ENCODE measurements at regions not wholly inside any gene's neighbourhood (a gene's known extent, or its start where the extent isn't known, plus 50 kb on each side); places are given as distances from the start of the nearest gene placed in this dataset.

DNA sequence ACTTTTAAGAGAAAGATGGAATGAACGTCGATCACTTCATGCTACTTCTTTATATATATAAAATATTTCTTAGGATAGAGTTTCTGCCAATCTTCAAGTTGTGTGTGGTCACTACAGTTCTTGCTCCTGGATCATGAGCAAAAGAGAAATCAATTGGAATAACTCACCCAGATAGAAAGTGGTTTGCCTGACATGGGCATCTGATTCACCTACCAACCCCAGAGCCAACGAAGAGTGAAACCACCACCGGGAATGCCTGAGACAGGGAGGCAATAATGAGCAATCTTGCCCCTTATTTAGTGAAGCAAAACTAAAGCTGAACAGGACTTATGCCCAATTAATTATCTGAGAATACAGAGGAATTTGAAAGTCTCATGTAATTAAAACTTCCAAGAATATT, 250.2 kb upstream of the REG3G start:
- Histone ChIP-seq H3K4me1 (ENCODE audit: control insufficient read depth, insufficient read depth, low read length) (no peaks in the 10 kb centered on the region), H3K4me3 (ENCODE audit: low read length) (no peak overlapping the region), H3K27me3 (ENCODE audit: control insufficient read depth, insufficient read depth, low read length) (no peaks in the 10 kb centered on the region), H3K9me3 (ENCODE audit: control insufficient read depth, insufficient read depth, low read length) (no peaks in the 10 kb centered on the region), H3K36me3 (ENCODE audit: control insufficient read depth, insufficient read depth, low read length) (no peaks in the 10 kb centered on the region), H3K27ac (ENCODE audit: low read length) (no peak overlapping the region)
- WGBS (ENCODE audit: insufficient coverage, insufficient read length), result no CpG with 5 or more reads among the region's 4 CpGs
- no peak for DNase-seq (ENCODE audit: low read depth, low spot score)

DNA sequence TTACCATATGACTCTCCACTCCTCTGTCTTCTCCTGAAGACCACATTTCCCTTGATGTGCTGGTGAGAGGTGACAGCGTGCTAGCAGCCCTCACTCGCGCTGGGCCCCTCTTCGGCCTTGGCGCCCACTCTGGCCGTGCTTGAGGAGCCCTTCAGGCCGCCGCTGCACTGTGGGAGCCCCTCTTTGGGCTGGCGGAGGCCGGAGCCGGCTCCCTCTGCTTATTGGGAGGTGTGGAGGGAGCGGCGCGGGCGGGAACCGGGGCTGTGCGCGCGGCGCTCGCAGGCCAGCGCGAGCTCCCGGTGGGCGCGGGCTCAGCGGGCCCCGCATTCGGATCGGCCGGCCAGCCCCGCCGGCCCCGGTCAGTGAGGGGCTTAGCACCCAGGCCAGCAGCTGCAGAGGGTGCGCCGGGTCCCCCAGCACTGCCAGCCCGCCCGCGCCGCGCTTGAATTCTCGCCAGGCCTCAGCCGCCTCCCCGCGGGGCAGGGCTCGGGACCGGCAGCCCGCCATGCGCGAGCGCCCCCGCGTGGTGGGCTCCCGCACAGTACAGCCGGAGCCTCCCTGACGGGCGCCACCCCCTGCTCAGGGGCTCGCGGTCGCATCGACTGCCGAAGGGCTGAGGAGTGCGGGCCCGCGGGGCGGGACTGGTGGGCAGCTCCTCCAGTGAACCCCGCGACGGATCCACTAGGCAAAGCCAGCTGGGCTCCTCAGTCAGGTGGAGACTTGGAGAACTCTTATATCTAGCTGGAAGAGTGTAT, 246.6 kb upstream of the REG3G start:
- Histone ChIP-seq H3K27ac (ENCODE audit: low read length) (no peak overlapping the region), H3K4me3 (ENCODE audit: low read length) (no peak overlapping the region), H3K4me1 (ENCODE audit: control insufficient read depth, insufficient read depth, low read length) (no peaks in the 10 kb centered on the region), H3K9me3 (ENCODE audit: control insufficient read depth, insufficient read depth, low read length) (no peaks in the 10 kb centered on the region; the same call in 1 of the 2 replicates), H3K27me3 (ENCODE audit: control insufficient read depth, insufficient read depth, low read length) (no peaks in the 10 kb centered on the region), H3K36me3 (ENCODE audit: control insufficient read depth, insufficient read depth, low read length) (no peaks in the 10 kb centered on the region)
- no CpG with 5 or more reads among the region's 69 CpGs for WGBS (ENCODE audit: insufficient coverage, insufficient read length)
- no peak for DNase-seq (ENCODE audit: low read depth, low spot score)

DNA sequence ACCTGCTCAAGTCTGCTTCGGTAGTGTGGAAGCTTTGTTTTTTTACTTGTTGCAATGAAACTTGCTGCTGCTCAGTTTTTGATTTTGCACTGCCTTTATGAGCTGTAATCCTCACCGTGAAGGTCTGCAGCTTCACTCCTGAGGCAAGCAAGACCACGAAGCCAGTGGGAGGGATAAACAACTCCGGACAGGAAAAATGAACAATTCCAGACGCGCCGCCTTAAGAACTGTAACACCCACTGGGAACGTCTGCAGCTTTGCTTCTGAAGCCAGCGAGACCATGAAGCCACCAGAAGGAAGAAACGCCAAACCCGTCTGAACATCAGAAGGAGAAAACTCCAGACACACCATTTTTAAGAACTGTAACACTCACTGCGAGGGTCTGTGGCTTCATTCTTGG, 245.7 kb upstream of the REG3G start:
- Histone ChIP-seq H3K27me3 (ENCODE audit: control insufficient read depth, insufficient read depth, low read length) (no peaks in the 10 kb centered on the region), H3K9me3 (ENCODE audit: control insufficient read depth, insufficient read depth, low read length) (no peaks in the 10 kb centered on the region; the same call in 1 of the 2 replicates), H3K27ac (ENCODE audit: low read length) (no peak overlapping the region), H3K36me3 (ENCODE audit: control insufficient read depth, insufficient read depth, low read length) (no peaks in the 10 kb centered on the region), H3K4me3 (ENCODE audit: low read length) (no peak overlapping the region), H3K4me1 (ENCODE audit: control insufficient read depth, insufficient read depth, low read length) (no peaks in the 10 kb centered on the region)
- DNase-seq (ENCODE audit: low read depth, low spot score), result no peak
- WGBS (ENCODE audit: insufficient coverage, insufficient read length), result no CpG with 5 or more reads among the region's 12 CpGs

DNA sequence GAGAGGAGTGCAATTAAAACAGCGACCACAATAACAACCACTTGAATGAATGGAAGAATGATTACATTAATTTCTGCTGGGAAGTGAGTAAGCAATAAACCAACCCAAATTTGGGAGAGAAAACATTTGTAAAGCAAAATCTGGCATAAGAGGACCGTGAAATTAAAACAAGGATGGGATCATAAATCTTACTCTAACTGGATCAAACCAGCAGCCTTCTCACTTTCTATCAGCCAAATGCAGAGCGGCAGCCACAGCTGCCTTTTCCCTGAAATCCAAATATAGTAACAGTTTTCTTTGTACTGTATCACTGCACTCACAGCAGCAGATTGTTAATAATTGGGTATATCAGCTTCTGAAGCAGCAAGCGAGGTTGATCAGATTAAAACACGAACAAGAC, 245.2 kb upstream of the REG3G start:
- H3K27ac ChIP-seq (ENCODE audit: low read length), result no peak overlapping the region
- H3K27me3 ChIP-seq (ENCODE audit: control insufficient read depth, insufficient read depth, low read length), result no peaks in the 10 kb centered on the region
- no CpG with 5 or more reads among the region's 5 CpGs for WGBS (ENCODE audit: insufficient coverage, insufficient read length)
- no peak for DNase-seq (ENCODE audit: low read depth, low spot score)
- H3K36me3 ChIP-seq (ENCODE audit: control insufficient read depth, insufficient read depth, low read length), result no peaks in the 10 kb centered on the region
- H3K4me3 ChIP-seq (ENCODE audit: low read length), result no peak overlapping the region
- no peaks in the 10 kb centered on the region for H3K4me1 ChIP-seq (ENCODE audit: control insufficient read depth, insufficient read depth, low read length)
- H3K9me3 ChIP-seq (ENCODE audit: control insufficient read depth, insufficient read depth, low read length), result no peaks in the 10 kb centered on the region; the same call in 1 of the 2 replicates

DNA sequence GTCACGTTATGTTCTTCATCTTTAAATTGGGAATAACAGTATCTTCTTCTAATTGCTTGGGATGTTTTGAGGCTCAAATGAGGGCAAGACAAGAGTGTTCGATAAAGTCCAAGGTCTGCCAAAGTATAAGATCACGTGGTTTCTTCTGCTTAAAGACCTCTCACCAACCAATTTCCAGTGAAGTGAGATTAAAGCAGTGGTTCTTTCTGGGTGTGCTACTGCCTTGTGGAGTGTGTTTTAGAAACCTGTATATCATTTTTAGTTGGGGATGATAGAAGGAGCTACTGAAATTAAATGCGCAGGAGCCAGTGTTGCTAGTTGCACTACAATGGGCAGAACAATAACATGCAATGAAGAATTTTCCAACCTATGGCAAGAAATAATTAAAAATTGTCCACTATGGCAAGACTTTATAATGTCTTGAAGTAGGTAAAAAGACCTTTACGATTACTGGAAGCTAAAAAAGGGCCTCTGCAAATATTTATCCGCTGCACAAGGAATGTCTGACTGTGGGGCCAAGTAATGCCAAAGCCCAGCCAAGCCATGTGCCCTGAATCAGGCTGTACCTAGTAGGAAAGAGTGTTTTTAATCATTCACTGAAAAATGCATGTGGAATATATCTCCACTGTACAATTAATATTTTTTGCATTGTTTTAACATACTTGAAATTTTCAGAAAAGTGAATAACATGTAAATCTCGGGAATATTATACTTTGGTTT, 244.5 kb upstream of the REG3G start:
- no peaks in the 10 kb centered on the region for H3K4me1 ChIP-seq (ENCODE audit: control insufficient read depth, insufficient read depth, low read length)
- no peaks in the 10 kb centered on the region for H3K27me3 ChIP-seq (ENCODE audit: control insufficient read depth, insufficient read depth, low read length)
- WGBS (ENCODE audit: insufficient coverage, insufficient read length), result no CpG with 5 or more reads among the region's 7 CpGs
- no peaks in the 10 kb centered on the region for H3K36me3 ChIP-seq (ENCODE audit: control insufficient read depth, insufficient read depth, low read length)
- no peaks in the 10 kb centered on the region; the same call in 1 of the 2 replicates for H3K9me3 ChIP-seq (ENCODE audit: control insufficient read depth, insufficient read depth, low read length)
- H3K4me3 ChIP-seq (ENCODE audit: low read length), result no peak overlapping the region
- DNase-seq (ENCODE audit: low read depth, low spot score), result no peak
- no peak overlapping the region for H3K27ac ChIP-seq (ENCODE audit: low read length)

DNA sequence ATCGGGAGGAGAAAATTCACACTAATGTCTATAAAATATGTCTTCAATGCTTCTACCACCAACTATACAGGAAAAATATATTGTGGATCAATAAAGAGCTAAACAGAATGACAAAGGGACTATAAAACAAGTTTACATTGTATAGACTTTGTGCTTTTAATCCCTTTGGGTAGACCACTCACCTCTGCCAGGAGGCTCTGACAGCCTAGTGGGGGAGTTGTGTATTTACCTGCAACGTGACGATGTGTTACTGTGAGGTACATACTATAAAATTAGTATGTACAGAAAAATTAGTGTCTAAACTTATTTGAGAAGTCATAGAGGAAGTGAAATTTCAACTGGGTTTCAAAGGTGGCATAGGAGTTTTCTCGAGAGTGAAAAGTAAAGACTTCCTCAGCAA, 243.3 kb upstream of the REG3G start:
- Histone ChIP-seq H3K27me3 (ENCODE audit: control insufficient read depth, insufficient read depth, low read length) (no peaks in the 10 kb centered on the region), H3K36me3 (ENCODE audit: control insufficient read depth, insufficient read depth, low read length) (no peaks in the 10 kb centered on the region), H3K4me3 (ENCODE audit: low read length) (no peak overlapping the region), H3K4me1 (ENCODE audit: control insufficient read depth, insufficient read depth, low read length) (no peaks in the 10 kb centered on the region), H3K27ac (ENCODE audit: low read length) (no peak overlapping the region), H3K9me3 (ENCODE audit: control insufficient read depth, insufficient read depth, low read length) (no peaks in the 10 kb centered on the region; the same call in 1 of the 2 replicates)
- no CpG with 5 or more reads among the region's 4 CpGs for WGBS (ENCODE audit: insufficient coverage, insufficient read length)
- no peak for DNase-seq (ENCODE audit: low read depth, low spot score)

DNA sequence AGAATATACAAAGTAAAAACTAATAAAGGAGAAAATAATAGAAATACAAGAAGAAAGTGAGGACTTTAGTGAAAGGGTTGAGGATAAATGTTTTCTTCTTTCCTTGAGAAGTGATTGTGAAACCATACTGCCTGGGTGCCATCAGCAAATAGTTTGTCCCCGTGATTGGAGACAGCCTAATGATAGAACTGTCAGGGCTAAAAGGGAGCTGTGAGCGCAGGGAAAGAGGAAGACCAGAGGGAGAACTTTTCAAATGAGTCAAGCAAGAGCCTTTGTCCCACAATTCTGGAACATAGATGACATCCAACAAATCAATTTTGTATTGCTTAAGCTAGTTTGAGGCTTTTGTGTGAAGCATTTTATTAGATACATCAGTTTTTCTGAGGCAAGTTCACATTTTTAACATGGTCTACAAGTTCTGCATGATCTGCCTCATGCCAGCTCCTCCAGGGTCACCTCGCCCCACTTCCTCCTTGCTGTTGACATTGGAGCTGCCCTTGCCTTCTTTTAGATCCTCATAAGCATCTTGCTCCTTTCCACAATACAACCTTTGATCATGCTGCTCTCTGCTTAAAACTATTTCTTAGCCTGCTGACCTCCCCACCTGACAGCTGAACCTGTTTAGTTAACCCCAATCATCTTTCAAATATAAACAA, 213.4 kb upstream of the REG3G start:
- Histone ChIP-seq H3K4me3 (ENCODE audit: low read length) (no peak overlapping the region), H3K36me3 (ENCODE audit: control insufficient read depth, insufficient read depth, low read length) (no peaks in the 10 kb centered on the region), H3K4me1 (ENCODE audit: control insufficient read depth, insufficient read depth, low read length) (no peaks in the 10 kb centered on the region), H3K27ac (ENCODE audit: low read length) (no peak overlapping the region), H3K9me3 (ENCODE audit: control insufficient read depth, insufficient read depth, low read length) (no peaks in the 10 kb centered on the region), H3K27me3 (ENCODE audit: control insufficient read depth, insufficient read depth, low read length) (no peaks in the 10 kb centered on the region)
- WGBS (ENCODE audit: insufficient coverage, insufficient read length), result no CpG with 5 or more reads among the region's 3 CpGs
- DNase-seq (ENCODE audit: low read depth, low spot score), result no peak

DNA sequence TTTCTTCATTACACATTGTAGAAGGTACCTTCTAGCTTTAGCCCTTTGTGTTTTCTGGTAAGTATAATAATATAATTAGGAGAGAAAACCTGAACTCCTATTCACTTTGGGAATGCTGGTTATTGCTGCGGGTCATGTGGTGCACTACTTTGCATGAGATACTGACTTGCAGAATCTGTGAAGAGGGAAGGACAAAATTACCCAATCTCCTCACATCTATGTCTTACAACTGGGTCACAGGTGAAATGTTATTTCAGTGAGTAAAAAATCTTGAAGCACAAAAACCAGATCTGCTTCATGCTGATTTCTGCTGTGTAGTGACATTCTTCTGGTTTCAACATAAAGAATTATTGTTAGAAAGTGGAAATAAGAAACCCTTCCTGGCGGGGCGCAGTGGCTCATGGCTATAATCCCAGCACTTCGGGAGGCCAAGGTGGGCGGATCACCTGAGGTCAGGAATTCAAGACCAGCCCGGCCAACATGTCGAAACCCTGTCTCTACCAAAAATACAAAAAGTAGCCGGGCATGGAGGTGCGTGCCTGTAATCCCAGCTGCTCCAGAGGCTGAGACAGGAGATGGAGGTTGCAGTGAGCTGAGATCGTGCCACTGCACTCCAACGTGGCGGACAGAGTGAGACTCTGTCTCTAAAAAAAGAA, 211.0 kb upstream of the REG3G start:
- no peaks in the 10 kb centered on the region for H3K4me1 ChIP-seq (ENCODE audit: control insufficient read depth, insufficient read depth, low read length)
- H3K9me3 ChIP-seq (ENCODE audit: control insufficient read depth, insufficient read depth, low read length), result no peaks in the 10 kb centered on the region
- no peaks in the 10 kb centered on the region for H3K36me3 ChIP-seq (ENCODE audit: control insufficient read depth, insufficient read depth, low read length)
- no peaks in the 10 kb centered on the region for H3K27me3 ChIP-seq (ENCODE audit: control insufficient read depth, insufficient read depth, low read length)
- WGBS (ENCODE audit: insufficient coverage, insufficient read length), result no CpG with 5 or more reads among the region's 12 CpGs
- DNase-seq (ENCODE audit: low read depth, low spot score), result no peak
- no peak overlapping the region for H3K4me3 ChIP-seq (ENCODE audit: low read length)
- H3K27ac ChIP-seq (ENCODE audit: low read length), result no peak overlapping the region

DNA sequence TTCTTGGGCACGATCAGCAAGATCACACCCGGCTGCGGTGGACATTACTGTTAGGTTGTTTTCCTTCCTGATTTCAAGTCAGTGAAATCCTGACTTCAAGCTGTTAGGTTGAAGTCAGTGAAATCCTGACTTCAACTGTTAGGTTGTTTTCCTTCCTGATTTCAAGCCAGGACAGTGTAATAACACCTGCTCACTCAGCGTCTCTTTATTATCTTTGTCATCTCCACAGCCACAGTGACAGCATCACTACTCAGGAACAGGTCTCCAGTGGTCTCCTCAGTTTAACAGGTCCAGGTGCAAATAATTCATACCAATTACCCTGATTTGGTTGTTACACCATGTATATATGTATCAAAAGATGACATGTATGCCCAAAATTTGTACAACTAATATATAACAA, 208.1 kb upstream of the REG3G start:
- Histone ChIP-seq H3K27ac (ENCODE audit: low read length) (no peak overlapping the region), H3K27me3 (ENCODE audit: control insufficient read depth, insufficient read depth, low read length) (no peaks in the 10 kb centered on the region), H3K4me1 (ENCODE audit: control insufficient read depth, insufficient read depth, low read length) (no peaks in the 10 kb centered on the region), H3K9me3 (ENCODE audit: control insufficient read depth, insufficient read depth, low read length) (no peaks in the 10 kb centered on the region), H3K4me3 (ENCODE audit: low read length) (no peak overlapping the region), H3K36me3 (ENCODE audit: control insufficient read depth, insufficient read depth, low read length) (no peaks in the 10 kb centered on the region)
- DNase-seq (ENCODE audit: low read depth, low spot score), result no peak
- no CpG with 5 or more reads among the region's 4 CpGs for WGBS (ENCODE audit: insufficient coverage, insufficient read length)

DNA sequence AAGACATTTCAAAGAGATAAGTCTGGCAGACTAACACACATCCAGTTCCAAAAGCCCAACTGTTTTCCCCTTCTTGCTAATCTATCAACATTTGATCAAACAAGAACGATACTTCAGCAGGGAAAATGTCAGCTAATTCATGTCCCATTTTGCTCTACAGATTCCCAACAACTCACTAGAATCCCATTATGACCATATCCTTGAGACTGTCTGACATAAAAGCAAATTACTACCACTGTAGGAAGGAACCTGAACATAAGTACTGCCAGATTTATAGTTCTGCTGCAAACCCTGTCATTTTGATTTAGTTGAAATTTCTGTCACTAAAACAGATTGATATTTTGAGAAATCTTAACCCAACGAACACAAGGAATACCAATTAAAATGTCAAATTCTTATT, 193.0 kb upstream of the REG3G start:
- DNase-seq (ENCODE audit: low read depth, low spot score), result no peak
- H3K27me3 ChIP-seq (ENCODE audit: control insufficient read depth, insufficient read depth, low read length), result peaks cover 4% of the 10 kb centered on the region; the same call in 1 of the 2 replicates
- no peak overlapping the region for H3K27ac ChIP-seq (ENCODE audit: low read length)
- WGBS (ENCODE audit: insufficient coverage, insufficient read length), result no CpG with 5 or more reads among the region's 2 CpGs
- no peaks in the 10 kb centered on the region for H3K36me3 ChIP-seq (ENCODE audit: control insufficient read depth, insufficient read depth, low read length)
- H3K4me1 ChIP-seq (ENCODE audit: control insufficient read depth, insufficient read depth, low read length), result no peaks in the 10 kb centered on the region
- H3K9me3 ChIP-seq (ENCODE audit: control insufficient read depth, insufficient read depth, low read length), result no peaks in the 10 kb centered on the region
- no peak overlapping the region for H3K4me3 ChIP-seq (ENCODE audit: low read length)

Data from iPS DF 6.9 (cell line).